Activated naive CD8-positive, alpha-beta T cell treated with anti-CD3 and anti-CD28 coated beads for 36 hours (primary cell): ENCODE measurements at regions not wholly inside any gene's neighbourhood (a gene's known extent, or its start where the extent isn't known, plus 50 kb on each side); places are given as distances from the start of the nearest gene placed in this dataset.

Source experiments
- DNase-seq: peaks from one replicate; pipeline ENCODE4 v3.0.0; 2021
- H3K27ac Mint-ChIP-seq: one replicate; pipeline ENCODE4 v1.8.0; 2022; ENCODE audit warnings: mild to moderate bottlenecking, moderate library complexity, mixed read lengths
- H3K27me3 Mint-ChIP-seq: one replicate; pipeline ENCODE4 v1.8.0; 2022; ENCODE audit warnings: mild to moderate bottlenecking, mixed read lengths
- H3K36me3 Mint-ChIP-seq: one replicate; pipeline ENCODE4 v1.8.0; 2021; ENCODE audit warnings: mild to moderate bottlenecking, mixed read lengths
- H3K4me1 Mint-ChIP-seq: one replicate; pipeline ENCODE4 v1.8.0; 2021; ENCODE audit warnings: mixed read lengths
- H3K4me3 Mint-ChIP-seq: one replicate; pipeline ENCODE4 v1.8.0; 2022; ENCODE audit warnings: mild to moderate bottlenecking, moderate library complexity, mixed read lengths
- H3K9me3 Mint-ChIP-seq: one replicate; pipeline ENCODE4 v1.8.0; 2022; ENCODE audit warnings: mixed read lengths

DNA sequence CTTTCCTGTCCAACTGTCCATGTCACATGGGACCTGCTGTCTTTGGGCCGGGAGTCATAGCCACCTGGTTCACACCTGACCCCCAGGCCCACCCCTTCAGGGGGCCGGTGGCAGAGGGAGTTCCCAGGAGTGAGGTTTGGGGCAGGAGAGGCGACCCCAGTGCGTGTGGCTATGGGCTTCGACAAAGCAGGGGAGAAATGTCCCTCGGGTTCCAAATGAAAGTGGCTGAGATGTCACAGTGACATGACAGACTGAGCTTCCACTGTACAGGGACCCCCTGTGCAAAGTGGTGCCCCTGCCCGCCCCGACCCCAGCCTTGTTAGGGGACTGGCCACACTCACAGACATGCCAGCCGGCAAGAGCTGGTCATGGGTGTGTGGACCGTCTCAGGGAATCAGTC lies 1297.0 kb downstream of the BRD1 start:
- Mint-ChIP-seq H3K4me1 (no peaks in the 10 kb centered on the region), H3K36me3 (no peaks in the 10 kb centered on the region), H3K27ac (no peak overlapping the region)

GRCh38 chr22:48528221-48528915 lies 1299.3 kb downstream of the BRD1 start:
- H3K9me3 Mint-ChIP-seq, result no peaks in the 10 kb centered on the region
- H3K4me1 Mint-ChIP-seq, result no peaks in the 10 kb centered on the region
- no peak overlapping the region for H3K27ac Mint-ChIP-seq
- DNase-seq, result no peak
- no peaks in the 10 kb centered on the region for H3K36me3 Mint-ChIP-seq
- H3K27me3 Mint-ChIP-seq, result no peaks in the 10 kb centered on the region
- no peak overlapping the region for H3K4me3 Mint-ChIP-seq

More for the DNA sequence above, 1297.0 kb downstream of the BRD1 start:
- no peak overlapping the region for H3K4me3 Mint-ChIP-seq
- H3K27me3 Mint-ChIP-seq, result no peaks in the 10 kb centered on the region
- no peaks in the 10 kb centered on the region for H3K9me3 Mint-ChIP-seq
- DNase-seq, result no peak

DNA sequence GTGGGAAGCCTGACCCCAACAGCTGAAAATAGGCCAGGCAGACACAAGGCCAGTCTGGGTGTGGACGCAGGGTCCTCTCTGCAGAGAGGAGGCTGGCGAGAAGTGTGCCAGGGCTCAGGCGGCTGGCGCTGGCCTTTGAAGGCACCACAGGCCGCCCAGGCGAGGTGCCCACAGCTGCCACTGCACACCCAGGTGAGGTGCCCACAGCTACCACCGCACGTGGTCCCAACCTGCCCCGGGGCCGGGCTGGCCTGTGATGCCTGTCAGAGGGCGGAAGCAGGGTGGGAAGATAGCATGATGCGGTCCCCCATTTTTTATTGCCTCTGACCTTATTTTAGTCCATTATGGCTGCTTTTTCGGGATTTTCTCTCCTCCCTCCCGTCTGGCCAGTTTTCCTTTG lies 1303.9 kb downstream of the BRD1 start:
- Mint-ChIP-seq H3K27me3 (no peaks in the 10 kb centered on the region), H3K36me3 (no peaks in the 10 kb centered on the region), H3K4me3 (no peak overlapping the region), H3K4me1 (no peaks in the 10 kb centered on the region), H3K9me3 (no peaks in the 10 kb centered on the region), H3K27ac (no peak overlapping the region)
- DNase-seq, result no peak

- Mint-ChIP-seq H3K27ac (no peak overlapping the region), H3K9me3 (no peaks in the 10 kb centered on the region), H3K4me3 (no peak overlapping the region), H3K4me1 (no peaks in the 10 kb centered on the region), H3K27me3 (no peaks in the 10 kb centered on the region), H3K36me3 (no peaks in the 10 kb centered on the region)
- DNase-seq, result no peak
Measured at GRCh38 chr22:48523091-48523490, 1304.6 kb downstream of the BRD1 start.

GRCh38 chr22:48522271-48522670 lies 1305.4 kb downstream of the BRD1 start:
- no peak for DNase-seq
- Mint-ChIP-seq H3K36me3 (no peaks in the 10 kb centered on the region), H3K27ac (no peak overlapping the region), H3K4me3 (no peak overlapping the region), H3K4me1 (no peaks in the 10 kb centered on the region), H3K9me3 (no peaks in the 10 kb centered on the region), H3K27me3 (no peaks in the 10 kb centered on the region)

DNA sequence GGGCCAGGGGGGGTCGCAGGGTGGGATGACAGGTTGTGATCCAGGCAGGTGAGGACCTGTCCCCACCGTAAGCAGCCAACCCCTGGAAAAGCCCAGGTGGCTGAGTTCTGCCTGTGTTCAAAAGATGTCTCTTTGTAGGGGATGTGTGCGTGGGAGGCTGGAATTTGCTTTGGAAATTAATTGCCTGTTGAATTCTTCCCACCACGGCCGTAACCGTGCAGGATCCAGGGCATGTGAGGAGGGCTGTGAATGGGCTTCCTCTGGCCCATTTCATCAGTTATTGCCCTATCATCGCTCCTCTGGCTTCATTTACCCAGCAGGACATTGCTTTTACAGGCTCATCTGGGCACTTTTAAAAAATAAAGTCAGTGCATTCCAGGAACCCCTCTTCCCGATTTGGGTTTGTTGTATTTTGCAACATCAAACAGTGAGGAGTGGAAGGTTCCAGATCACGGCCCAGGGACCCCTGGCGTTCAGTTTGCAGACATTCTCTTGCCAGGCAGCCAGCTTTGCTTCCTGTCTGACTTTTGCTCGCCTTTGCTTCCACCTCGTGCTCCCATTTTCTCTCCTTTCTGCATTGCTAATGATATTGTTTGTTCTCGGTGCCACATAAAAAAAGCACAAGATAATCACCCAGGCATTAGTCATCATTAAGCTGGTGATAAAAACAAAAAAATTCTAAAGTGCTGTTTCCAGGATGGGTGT lies 1306.6 kb downstream of the BRD1 start:
- no peaks in the 10 kb centered on the region for H3K4me1 Mint-ChIP-seq
- no peaks in the 10 kb centered on the region for H3K9me3 Mint-ChIP-seq
- H3K4me3 Mint-ChIP-seq, result no peak overlapping the region
- H3K27ac Mint-ChIP-seq, result no peak overlapping the region
- no peaks in the 10 kb centered on the region for H3K27me3 Mint-ChIP-seq
- no peaks in the 10 kb centered on the region for H3K36me3 Mint-ChIP-seq
- no peak for DNase-seq

DNA sequence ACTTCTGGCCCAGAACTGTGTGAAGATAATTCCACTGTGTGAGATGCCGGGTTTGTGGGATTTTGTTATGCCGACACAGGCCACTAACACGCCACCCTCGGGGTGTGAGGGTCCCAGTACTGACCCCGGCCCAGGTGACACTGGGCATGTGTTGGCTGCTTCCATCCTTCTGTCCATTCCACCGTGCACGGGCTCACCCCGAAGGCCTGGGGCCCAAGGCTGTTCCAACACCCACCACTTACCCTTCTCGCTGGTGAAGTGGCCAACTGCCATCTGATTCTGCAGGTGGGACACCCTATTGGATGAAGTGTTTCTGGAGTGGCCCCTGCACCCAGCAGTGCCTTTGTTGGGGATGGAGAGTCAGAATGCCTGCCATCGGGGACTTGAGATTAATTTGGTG lies 1307.5 kb downstream of the BRD1 start:
- Mint-ChIP-seq H3K4me1 (no peaks in the 10 kb centered on the region), H3K27ac (no peak overlapping the region), H3K36me3 (no peaks in the 10 kb centered on the region), H3K27me3 (no peaks in the 10 kb centered on the region), H3K4me3 (no peak overlapping the region), H3K9me3 (no peaks in the 10 kb centered on the region)
- DNase-seq, result no peak

GRCh38 chr22:48517039-48518030 lies 1310.3 kb downstream of the BRD1 start:
- no peaks in the 10 kb centered on the region for H3K36me3 Mint-ChIP-seq
- no peak for DNase-seq
- no peaks in the 10 kb centered on the region for H3K9me3 Mint-ChIP-seq
- no peak overlapping the region for H3K4me3 Mint-ChIP-seq
- no peak overlapping the region for H3K27ac Mint-ChIP-seq
- H3K4me1 Mint-ChIP-seq, result no peaks in the 10 kb centered on the region
- no peaks in the 10 kb centered on the region for H3K27me3 Mint-ChIP-seq

- Mint-ChIP-seq H3K9me3 (no peaks in the 10 kb centered on the region), H3K4me1 (no peaks in the 10 kb centered on the region), H3K36me3 (no peaks in the 10 kb centered on the region), H3K27me3 (no peaks in the 10 kb centered on the region), H3K4me3 (no peak overlapping the region), H3K27ac (no peak overlapping the region)
- no peak for DNase-seq
Measured at GRCh38 chr22:48516571-48516970, 1311.1 kb downstream of the BRD1 start.

DNA sequence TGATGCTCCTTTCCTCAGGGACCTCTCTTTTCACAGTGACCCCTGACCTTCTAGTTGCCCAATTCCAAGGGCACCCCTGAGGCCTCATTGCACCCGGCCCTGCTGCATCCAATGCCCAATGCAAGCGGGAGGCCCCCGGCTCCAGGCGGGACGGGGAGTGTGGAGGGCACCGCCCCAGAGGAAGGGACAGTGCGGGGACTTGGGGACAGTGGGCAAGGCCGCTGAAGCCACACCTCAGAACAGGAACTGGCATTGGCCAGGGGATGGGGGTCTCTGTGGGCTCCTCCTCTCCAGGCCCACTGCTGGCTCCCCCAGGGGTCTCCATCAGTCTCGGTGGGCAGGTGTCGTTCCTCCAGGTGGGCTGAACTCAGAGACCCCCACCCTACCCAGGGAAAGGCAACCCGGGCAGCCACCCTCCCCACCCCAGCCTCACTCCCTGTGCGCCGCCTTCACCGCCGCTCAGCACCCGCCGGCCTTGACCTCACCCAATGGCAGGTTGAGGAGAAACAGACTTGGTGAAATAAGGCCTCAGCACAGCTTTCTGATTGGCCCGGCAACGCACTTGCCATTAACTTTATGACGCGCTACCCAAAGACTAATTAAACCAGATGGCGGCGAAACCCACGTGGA lies 1312.0 kb downstream of the BRD1 start:
- Mint-ChIP-seq H3K27ac (no peak overlapping the region), H3K4me1 (no peaks in the 10 kb centered on the region), H3K9me3 (no peaks in the 10 kb centered on the region), H3K36me3 (no peaks in the 10 kb centered on the region), H3K27me3 (no peaks in the 10 kb centered on the region), H3K4me3 (no peak overlapping the region)
- DNase-seq, result no peak

DNA sequence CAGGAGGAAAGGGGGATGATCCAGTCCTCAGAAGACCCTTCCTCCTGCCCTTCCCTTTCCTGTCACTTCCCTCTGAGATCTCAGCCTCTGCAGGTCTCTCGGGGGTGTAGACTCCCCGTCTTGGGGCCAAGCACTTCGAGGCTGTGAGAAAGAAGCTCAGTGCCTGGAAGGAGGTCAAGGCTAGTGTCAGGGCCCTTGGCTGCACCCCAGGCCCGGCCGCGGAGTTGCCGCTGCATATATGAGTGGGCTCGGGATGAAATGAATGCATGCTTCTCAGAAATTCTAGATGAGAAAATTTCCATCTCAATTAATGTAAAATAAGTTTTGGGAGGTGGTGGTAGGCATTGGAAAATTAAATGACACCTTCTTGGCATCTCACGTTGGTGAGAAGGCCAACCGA lies 1313.7 kb downstream of the BRD1 start:
- DNase-seq, result no peak
- H3K27me3 Mint-ChIP-seq, result no peaks in the 10 kb centered on the region
- no peaks in the 10 kb centered on the region for H3K4me1 Mint-ChIP-seq

GRCh38 chr22:48513446-48513845 lies 1314.2 kb downstream of the BRD1 start:
- Mint-ChIP-seq H3K4me3 (no peak overlapping the region), H3K36me3 (no peaks in the 10 kb centered on the region), H3K4me1 (no peaks in the 10 kb centered on the region), H3K27ac (no peak overlapping the region), H3K9me3 (no peaks in the 10 kb centered on the region), H3K27me3 (no peaks in the 10 kb centered on the region)
- DNase-seq, result no peak

More for the DNA sequence above, 1313.7 kb downstream of the BRD1 start:
- H3K9me3 Mint-ChIP-seq, result no peaks in the 10 kb centered on the region
- H3K4me3 Mint-ChIP-seq, result no peak overlapping the region
- no peaks in the 10 kb centered on the region for H3K36me3 Mint-ChIP-seq
- no peak overlapping the region for H3K27ac Mint-ChIP-seq

- no peaks in the 10 kb centered on the region for H3K4me1 Mint-ChIP-seq
- no peak overlapping the region for H3K27ac Mint-ChIP-seq
- no peak overlapping the region for H3K4me3 Mint-ChIP-seq
- DNase-seq, result no peak
- no peaks in the 10 kb centered on the region for H3K27me3 Mint-ChIP-seq
- no peaks in the 10 kb centered on the region for H3K9me3 Mint-ChIP-seq
- no peaks in the 10 kb centered on the region for H3K36me3 Mint-ChIP-seq
Measured at GRCh38 chr22:48511781-48512327, 1315.8 kb downstream of the BRD1 start.

- no peak overlapping the region for H3K4me3 Mint-ChIP-seq
Measured at GRCh38 chr22:48511211-48511610, 1316.5 kb downstream of the BRD1 start.

More at GRCh38 chr22:48511211-48511610, 1316.5 kb downstream of the BRD1 start:
- DNase-seq, result no peak
- Mint-ChIP-seq H3K27ac (no peak overlapping the region), H3K27me3 (no peaks in the 10 kb centered on the region), H3K9me3 (no peaks in the 10 kb centered on the region), H3K36me3 (no peaks in the 10 kb centered on the region), H3K4me1 (no peaks in the 10 kb centered on the region)
